ENCODE measurements at regions not wholly inside any gene's neighbourhood (a gene's known extent, or its start where the extent isn't known, plus 50 kb on each side); places are given as distances from the start of the nearest gene placed in this dataset.
"Not testable (repeated sequence)": the region's sequence is repeated elsewhere in the genome, so short reads cannot be mapped to it uniquely, and the experiment has no call there.

DNA sequence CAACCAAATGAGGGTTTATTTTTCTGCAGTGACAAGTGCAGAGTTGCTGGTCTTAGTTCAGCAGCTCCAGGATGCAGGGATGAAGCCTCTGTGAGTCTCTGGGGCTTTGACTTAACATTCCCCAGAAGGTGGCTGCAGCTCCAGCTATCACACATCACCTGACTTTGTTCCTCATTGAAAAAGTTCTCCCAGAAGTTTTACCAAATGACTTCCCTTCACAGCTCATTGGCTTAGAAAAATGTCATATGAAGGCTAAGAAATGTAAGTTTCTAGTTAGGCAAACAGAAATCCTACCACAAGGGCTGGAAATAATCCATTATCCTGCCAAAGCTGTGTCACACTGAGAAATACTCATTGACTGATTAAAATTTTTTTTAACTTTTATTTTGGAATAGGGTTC lies 184.9 kb downstream of the MINAR1 start:
- TF ChIP-seq, protein P1, sequence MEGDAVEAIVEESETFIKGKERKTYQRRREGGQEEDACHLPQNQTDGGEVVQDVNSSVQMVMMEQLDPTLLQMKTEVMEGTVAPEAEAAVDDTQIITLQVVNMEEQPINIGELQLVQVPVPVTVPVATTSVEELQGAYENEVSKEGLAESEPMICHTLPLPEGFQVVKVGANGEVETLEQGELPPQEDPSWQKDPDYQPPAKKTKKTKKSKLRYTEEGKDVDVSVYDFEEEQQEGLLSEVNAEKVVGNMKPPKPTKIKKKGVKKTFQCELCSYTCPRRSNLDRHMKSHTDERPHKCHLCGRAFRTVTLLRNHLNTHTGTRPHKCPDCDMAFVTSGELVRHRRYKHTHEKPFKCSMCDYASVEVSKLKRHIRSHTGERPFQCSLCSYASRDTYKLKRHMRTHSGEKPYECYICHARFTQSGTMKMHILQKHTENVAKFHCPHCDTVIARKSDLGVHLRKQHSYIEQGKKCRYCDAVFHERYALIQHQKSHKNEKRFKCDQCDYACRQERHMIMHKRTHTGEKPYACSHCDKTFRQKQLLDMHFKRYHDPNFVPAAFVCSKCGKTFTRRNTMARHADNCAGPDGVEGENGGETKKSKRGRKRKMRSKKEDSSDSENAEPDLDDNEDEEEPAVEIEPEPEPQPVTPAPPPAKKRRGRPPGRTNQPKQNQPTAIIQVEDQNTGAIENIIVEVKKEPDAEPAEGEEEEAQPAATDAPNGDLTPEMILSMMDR (conservative IDR thresholded peaks at IDR 0.05; ENCODE audit: low read depth, low read length): no peak
- DNase-seq (ENCODE audit: low read depth): no peak
- H3K4me3 ChIP-seq (ENCODE audit: low read depth, low read length): no peak overlapping the region

DNA sequence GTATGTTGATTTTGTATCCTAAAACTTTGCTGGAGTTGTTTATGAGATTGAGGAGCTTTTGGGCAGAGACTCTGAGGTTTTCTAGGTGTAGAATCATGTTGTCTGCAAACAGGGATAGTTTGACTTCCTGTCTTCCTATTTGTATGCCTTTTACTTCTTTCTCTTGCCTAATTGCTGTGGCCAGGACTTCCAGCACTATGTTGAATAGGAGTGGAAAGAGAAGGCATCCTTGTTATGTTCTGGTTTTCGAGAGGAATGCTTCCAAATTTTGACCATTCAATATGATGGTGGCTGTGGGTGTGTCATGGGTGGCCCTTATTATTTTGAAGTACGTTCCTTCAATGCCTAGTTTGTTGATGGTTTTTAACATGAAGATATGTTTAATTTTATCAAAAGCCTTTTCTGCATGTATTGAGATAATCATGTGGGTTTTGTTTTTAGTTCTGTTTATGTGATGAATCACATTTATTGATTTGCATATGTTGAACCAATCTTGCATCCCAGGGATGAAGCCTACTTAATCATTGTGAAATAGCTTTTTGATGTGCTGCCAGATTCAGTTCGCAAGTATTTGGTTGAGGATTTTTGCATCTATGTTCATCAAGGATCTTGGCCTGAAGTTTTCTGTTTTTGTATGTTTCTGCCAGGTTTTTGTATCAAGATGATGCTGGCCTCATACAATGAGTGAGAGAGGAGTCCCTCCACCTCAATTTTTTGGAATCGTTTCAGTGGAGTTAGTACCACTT lies 188.1 kb downstream of the MINAR1 start:
- no peak overlapping the region for H3K4me3 ChIP-seq (ENCODE audit: low read depth, low read length)
- TF ChIP-seq, protein P1 (conservative IDR thresholded peaks at IDR 0.05; ENCODE audit: low read depth, low read length): no peak
- DNase-seq (ENCODE audit: low read depth): no peak

DNA sequence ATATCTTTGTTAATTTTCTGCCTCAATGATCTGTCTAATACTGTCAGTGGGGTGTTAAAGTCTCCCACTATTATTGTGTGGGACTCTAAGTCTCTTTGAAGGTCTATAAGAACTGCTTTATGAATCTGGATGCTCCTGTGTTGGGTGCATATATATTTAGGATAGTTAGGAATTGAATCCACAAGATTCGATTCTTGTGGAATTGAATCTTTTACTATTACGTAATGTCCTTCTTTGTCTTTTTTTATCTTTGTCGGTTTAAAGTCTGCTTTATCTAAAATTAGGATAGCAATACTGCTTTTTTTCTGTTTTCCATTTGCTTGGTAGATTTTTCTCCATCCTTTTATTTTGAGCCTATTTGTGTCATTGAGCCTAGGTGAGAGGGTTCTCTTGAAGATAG lies 189.7 kb downstream of the MINAR1 start:
- H3K4me3 ChIP-seq (ENCODE audit: low read depth, low read length); DNase-seq (ENCODE audit: low read depth): not testable (repeated sequence)

DNA sequence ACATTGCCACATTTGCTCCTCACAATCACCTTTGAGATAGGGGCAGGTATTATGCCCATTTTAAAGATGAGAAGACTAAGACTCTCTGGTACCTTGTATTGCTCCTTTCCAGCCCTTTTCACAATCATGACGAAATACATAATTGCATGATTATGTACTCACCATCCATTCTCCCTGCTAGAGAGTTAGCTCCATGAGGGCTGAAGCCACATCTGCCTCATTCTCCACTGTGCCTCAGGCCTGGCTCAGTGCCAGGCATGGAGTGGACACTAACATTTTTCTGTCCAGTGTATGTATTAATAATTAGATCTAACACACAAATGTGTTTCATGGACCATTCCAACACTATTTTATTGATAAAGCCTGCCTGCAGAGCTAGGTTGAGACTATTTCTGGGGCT lies 191.4 kb downstream of the MINAR1 start:
- TF ChIP-seq, protein P1 (conservative IDR thresholded peaks at IDR 0.05; ENCODE audit: low read depth, low read length): no peak
- no peak for DNase-seq (ENCODE audit: low read depth)
- no peak overlapping the region for H3K4me3 ChIP-seq (ENCODE audit: low read depth, low read length)

DNA sequence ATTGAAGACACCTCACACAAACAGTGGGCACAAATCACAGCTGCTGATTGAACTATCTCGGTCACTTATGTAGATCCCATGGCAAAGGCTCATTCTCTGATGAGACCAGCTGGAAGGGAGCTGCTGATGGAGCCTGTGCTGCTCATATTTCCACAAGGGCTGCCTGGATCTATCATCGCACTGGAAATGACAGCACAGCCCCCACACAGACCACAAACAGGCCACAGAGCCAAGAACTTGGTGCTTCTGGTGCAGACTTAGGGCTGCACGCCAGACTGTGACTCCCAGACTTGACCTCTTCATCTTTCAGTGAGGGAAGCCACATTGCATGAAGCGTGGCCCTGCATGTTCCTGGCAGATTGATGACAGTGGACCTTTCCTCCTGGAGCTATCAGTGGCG lies 197.6 kb downstream of the MINAR1 start:
- DNase-seq (ENCODE audit: low read depth): no peak
- no peak overlapping the region for H3K4me3 ChIP-seq (ENCODE audit: low read depth, low read length)
- TF ChIP-seq, protein P1 (conservative IDR thresholded peaks at IDR 0.05; ENCODE audit: low read depth, low read length): no peak

DNA sequence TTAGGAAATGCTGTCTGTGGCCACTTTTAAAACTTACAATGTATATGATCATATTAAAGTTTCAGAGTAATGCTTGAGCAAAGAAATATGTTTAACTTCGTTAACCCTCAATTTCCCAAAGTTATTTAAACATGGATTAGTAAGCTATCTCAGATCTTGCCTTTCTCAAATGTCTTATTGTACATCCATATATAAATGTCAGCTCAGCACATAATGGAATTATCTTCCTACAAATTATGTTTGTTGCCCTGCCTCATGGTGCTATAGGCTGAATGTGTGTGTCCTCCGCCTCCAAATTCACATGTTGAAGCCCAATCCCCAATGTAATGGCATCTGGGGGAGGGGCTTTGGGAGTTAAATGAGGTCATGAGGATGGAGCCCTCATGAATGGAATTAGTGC lies 200.3 kb downstream of the MINAR1 start:
- no peak for DNase-seq (ENCODE audit: low read depth)
- H3K4me3 ChIP-seq (ENCODE audit: low read depth, low read length): no peak overlapping the region
- TF ChIP-seq, protein P1 (conservative IDR thresholded peaks at IDR 0.05; ENCODE audit: low read depth, low read length): no peak

DNA sequence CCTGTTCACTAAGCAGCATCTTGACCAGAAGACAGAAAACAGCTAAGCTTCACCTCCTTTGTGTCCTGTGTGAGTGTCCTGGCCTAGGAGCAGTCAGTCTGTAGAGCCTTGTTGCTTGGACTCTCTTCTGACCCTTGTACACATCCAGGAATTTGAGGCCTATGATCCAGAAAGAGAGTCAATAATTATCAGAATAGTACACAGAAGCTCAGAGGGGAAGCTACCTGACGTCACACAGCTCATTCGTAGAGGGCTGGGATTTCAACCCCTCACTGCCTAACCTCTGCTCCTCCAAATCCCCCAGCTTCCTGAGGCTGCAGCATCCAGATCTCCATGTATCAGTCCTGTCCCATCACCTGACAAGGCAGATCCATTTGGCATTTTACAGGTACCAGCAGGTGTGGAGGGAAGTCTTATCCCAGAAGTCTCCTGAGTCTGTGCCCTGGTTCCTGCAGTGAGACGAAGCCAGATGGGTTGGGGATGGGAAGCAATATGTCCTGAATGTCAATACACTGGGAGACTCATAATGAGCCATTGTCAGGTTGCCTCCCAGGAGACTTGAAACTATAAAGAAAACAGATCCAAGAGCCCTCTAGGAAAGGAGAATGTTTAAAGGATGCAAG lies 203.1 kb downstream of the MINAR1 start:
- peak; percentile 36 for DNase-seq (ENCODE audit: low read depth)
- H3K4me3 ChIP-seq (ENCODE audit: low read depth, low read length): no peak overlapping the region
- TF ChIP-seq, protein P1 (conservative IDR thresholded peaks at IDR 0.05; ENCODE audit: low read depth, low read length): no peak
